ENCODE measurements at regions not wholly inside any gene's neighbourhood (a gene's known extent, or its start where the extent isn't known, plus 50 kb on each side); places are given as distances from the start of the nearest gene placed in this dataset.
"Not testable (repeated sequence)": the region's sequence is repeated elsewhere in the genome, so short reads cannot be mapped to it uniquely, and the experiment has no call there.

DNA sequence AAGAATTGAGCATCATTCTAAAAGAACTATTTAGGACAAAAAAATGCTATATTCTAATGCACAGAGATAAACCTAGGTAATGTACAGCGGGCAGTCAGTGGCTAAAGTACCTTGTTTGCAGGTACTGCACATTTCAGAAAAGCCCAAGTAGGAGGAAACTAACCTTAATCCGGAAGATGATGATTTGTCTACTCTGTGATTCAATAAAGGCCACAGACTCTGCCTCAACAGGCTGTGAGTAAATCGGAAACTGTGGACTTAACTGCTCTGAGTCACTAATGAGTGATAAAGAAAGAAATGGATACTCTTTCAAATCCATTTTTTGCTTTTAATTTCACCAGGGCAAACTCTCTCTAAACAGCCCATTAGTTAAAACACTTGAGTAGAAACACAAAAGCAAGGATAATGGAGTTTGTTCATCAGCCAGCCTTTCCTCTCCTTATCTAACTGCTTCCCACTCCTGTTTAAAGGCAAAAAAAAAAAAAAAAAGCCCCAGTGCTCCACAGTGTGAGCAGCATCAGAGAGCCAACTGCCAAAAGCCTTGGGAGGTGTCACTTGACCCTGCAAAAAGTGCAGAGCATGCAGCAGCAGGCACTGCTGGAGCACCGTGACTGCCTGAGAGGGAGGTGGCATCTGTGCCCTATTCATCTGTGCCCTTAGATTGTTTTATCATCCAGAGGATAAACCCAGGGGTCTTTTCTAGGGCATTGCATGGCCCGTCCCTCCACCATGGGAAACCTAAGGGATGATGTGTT is 187.7 kb downstream of the SATB1 start:
- intact Hi-C loops (cut with DNase I): no loop called here
- peak in 1 of 10 donors; percentile 55 for DNase-seq

GRCh38 chr3:18236726-18237125 is 188.4 kb downstream of the SATB1 start:
- intact Hi-C loops (cut with DNase I): no loop called here
- DNase-seq: no peak

DNA sequence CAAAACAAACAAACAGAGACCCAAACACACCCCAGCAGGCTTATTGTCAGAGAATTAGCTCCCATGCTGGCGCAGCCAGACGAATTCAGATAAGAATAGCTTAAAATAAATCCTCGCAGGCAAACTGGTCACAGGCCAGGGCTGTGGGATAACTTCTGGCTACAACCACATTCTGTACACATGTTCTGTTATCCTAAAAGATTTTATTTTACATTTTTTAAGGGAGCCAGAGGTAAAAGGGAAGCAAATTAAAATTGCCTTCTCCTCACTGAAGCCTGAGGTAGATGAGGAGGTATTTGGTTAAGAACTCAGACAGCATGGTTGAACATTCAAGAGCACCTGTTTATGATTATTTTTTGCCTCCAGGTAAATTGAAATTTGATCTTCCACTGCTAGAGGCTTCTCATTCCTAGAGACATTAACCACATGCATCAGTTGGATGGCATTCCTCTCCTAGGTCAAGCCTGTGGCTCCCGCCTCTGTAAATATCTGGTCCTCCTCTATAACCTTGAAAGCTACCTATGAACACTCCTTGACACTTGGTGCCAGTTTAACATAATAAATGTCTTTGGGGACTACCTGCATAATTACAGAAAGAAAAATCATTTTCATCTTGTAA is 190.3 kb downstream of the SATB1 start:
- peak in 1 of 10 donors; percentile 69 for DNase-seq
- intact Hi-C loops (cut with DNase I): no loop called here

DNA sequence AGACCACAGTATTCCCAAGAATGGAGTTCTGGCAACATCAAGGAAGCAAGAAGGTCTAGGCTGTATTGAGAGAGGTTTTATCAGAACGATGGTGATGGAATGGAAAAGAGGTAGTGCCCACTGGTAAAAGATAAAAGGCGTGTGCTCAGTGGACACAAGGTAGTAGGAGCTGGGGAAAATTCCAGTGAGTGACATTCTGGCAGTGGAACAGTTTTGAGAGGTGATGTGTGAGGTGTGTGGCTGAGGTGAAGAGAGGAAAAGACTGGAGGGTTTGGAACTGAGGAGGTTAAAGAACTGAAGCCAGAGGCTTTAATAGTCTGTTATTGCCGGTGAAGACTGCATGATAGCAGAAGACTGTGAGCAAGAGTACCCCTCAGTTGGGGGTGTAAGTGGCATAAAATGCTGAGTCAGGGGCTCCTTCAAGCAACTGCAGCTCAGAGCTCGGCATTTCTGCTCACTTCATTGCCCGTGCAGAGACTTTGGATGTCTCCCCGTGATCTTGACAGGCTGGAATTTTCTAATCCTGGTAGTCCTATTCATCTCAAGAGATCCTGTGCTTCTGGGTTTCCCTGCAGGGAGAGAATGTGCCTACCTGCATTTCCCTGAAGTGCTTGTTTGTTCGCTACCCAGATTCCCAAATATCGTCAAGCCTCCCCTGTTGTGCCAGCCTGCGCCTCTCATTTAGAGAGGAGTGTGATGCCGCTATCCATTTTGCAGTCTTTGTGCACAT is 191.0 kb downstream of the SATB1 start:
- DNase-seq: peak in 1 of 10 donors; percentile 62
- intact Hi-C loops (cut with DNase I): no loop called here

DNA sequence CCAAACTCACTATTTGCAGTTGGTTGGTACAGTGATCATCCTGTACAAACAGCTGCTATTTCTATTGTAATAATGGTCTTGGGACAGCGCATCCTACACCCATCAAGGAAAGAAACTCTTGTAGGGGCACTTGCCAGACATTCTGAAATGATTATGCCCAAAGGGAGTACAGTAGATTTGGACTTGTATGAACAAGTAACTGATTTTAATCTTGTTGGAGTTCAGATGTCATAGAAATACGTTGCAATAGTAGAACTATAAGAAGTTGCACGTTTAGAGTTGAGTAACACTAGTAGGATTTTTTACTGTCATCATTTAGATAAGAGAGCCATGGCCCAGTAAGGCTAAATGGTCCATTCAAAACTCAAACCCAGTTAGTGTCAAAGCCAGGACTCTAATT is 192.8 kb downstream of the SATB1 start:
- intact Hi-C loops (cut with DNase I): no loop called here
- DNase-seq: no peak

- DNase-seq: no peak
- intact Hi-C loops (cut with DNase I): no loop called here
Measured at GRCh38 chr3:18228060-18228459, 197.1 kb downstream of the SATB1 start.

GRCh38 chr3:18225709-18226108 is 199.4 kb downstream of the SATB1 start:
- intact Hi-C loops (cut with DNase I): no loop called here
- DNase-seq: no peak

- no peak for DNase-seq
- intact Hi-C loops (cut with DNase I): no loop called here
Measured at GRCh38 chr3:18224426-18224825, 200.7 kb downstream of the SATB1 start.

DNA sequence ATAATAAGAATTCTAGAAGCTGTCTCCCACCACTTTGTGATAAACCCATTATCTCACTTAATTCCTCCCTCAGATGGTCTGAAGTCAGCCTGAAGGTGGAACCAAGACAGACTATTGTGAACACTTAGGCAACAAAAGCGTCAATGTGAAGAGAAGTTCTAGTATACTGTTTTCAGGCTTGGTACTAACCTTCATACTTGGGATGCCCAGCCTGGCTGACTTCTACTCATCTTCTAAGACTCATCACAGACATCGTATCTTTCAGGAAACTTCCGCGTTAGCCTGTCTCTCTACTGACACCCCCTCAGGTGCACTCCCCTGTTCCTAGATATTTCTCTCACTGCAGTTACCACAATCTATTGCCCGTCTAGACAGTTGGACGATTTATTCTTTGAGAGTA is 201.2 kb downstream of the SATB1 start:
- intact Hi-C loops (cut with DNase I): no loop called here

DNA sequence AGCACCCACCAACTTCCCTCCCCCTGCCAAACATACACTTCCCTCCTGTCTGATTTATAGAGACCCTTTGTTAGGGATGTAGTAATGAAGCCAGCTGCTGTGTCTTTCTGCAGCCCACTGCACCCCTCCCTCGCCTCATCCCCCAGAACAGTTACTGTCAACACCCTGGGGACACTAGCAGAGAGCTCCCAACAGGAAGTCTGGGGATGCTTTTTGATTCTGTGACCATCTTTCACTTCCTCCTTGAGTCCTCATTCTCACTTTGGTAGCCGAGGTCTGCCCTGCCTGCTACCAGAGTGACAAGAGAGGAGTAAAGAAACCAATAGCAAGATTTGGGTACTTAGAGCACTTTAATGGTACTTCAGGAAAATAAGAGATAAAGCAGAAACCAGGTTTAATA is 201.6 kb downstream of the SATB1 start:
- DNase-seq: peak in 2 of 10 donors; percentile 8 to 63
- intact Hi-C loops (cut with DNase I): no loop called here

More for the DNA sequence above, 201.2 kb downstream of the SATB1 start:
- DNase-seq: no peak

GRCh38 chr3:18222686-18223085 is 202.5 kb downstream of the SATB1 start:
- peak in 4 of 10 donors; percentile 5 to 78 (median 38) for DNase-seq
- intact Hi-C loops (cut with DNase I): no loop called here

DNA sequence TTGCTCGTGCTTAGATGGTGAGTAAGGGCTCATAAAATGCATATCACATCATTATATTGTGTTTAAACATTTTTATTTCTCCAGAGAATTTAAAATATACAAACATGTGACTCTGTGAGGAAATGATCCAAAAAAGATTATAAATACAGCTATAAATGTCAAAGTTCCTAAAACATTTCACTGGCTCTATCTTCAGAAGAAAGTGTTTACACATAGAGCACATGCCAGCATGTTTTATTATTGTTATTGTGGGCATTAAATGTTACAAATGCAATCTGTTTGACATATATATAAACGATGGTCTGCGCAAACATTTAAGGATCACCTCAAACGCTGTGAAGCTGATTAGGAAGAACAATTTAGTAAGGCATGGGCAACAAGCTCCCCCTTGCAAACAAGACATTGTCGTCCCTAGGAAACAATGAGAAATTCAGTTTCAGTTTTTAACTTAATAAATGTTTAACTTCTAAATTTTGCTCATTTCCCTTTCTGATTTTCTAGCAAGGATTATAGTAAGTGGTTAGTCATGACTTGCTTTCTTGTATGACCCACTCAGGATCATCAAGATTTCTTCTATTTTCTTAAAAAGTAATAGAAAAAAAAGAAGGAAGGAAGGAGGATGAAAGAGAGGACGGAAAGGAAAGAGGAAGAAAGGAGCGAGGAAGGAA is 207.5 kb downstream of the SATB1 start:
- intact Hi-C loops (cut with DNase I): no loop called here
- DNase-seq: no peak

DNA sequence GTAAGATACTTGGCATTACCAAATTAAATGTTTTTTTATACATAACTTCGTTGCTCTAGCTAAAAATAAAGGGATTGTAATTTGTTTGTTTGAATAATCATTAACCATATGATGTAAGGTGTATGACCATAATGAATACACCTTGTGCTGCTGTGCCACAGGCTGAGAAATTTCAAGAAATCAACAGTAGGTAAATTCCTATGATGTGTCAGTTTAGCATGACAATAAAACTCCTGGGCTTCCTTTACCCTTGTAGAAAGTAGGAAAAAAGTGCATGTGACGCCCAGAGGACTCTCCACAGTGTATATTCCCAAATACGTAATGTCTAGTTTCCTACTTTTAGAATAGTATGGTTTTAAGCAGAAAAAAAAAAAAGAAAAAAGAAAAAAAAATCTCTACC is 208.1 kb downstream of the SATB1 start:
- no peak for DNase-seq
- intact Hi-C loops (cut with DNase I): no loop called here

- DNase-seq: no peak
- intact Hi-C loops (cut with DNase I): no loop called here
Measured at GRCh38 chr3:18215639-18216038, 209.5 kb downstream of the SATB1 start.

DNA sequence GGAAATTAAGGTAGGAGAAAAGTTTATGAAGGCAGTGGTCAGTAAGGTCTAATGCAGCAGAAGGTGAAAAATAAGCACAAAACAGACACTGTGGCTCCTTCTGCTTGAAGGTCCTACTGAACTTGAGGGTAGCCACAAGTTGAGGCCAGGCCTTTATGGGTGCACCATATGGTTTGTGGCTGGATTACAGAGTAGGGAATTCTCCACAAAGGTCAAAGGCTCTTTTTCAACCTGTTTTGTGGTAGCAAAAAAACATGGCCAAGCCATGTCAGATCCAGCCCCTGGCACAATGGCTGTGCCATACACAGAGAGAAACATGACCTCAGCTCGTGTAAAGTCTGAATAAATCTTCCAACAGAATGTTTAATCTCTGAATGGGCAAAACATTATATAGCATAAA is 214.0 kb downstream of the SATB1 start:
- intact Hi-C loops (cut with DNase I): no loop called here
- DNase-seq: no peak

- no peak for DNase-seq
- intact Hi-C loops (cut with DNase I): no loop called here
Measured at GRCh38 chr3:18208856-18209255, 216.3 kb downstream of the SATB1 start.

DNA sequence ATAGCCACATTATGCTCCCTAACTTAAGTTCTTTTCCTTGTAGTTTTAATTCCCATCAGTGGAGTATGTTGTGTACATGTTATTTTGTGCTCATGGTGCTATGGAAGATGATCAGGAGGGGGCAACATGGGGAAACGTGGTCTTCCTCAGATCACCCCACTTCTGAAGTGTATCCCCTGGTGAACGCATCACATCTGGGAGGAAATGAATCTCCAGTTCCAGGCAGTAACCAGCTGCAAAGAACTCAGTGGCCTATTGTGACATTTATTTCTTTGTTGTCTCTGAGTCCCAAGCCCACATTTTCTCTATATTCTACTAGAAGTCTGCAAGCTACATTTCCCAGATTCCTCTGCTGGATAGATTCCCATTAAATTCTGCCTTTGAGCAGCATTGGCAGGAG is 217.0 kb downstream of the SATB1 start:
- DNase-seq: no peak
- intact Hi-C loops (cut with DNase I): no loop called here

DNA sequence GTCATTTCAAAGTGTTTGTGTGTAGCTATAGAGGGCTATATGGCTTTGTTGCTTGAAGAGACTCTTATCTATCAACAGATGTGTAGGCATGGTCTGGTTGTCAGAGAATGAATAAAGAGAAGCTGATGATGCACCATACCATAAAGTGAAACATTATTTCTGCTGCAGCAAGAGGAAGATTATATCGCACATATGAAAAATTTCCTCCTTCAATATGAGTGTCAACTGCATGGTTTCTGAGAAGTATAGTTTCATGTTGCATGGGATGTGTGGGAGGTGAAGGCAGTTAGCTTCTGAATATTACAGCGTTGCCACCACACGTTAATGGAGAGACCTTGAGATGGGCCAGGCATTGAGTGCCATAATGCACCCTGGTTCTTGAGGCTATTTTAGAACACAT is 217.9 kb downstream of the SATB1 start:
- DNase-seq: no peak
- intact Hi-C loops (cut with DNase I): no loop called here

GRCh38 chr3:18205701-18206100 is 219.4 kb downstream of the SATB1 start:
- intact Hi-C loops (cut with DNase I); DNase-seq: not testable (repeated sequence)

GRCh38 chr3:18201315-18201714 is 223.8 kb downstream of the SATB1 start:
- intact Hi-C loops (cut with DNase I): no loop called here
- DNase-seq: no peak

DNA sequence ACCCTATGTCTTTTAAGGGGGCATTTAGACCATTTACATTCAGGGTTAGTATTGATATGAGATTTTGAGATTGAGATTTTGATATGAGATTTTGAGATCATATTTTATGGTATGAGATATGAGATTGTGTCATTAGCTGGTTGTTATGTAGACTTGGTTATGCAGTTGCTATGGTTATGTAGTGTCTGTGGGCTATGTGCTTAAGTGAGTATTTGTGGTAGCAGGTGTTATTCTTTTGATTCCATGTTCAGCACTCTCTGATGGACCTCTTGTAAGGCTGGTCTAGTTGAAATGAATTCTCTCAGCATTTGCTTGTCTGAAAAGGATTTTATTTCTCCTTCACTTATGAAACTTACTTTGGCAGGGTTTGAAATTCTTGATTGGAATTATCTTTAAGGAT is 225.4 kb downstream of the SATB1 start:
- DNase-seq: no peak
- intact Hi-C loops (cut with DNase I): no loop called here

Measured in posterior cingulate gyrus (tissue), 11 donors.